ENCODE measurements at regions not wholly inside any gene's neighbourhood (a gene's known extent, or its start where the extent isn't known, plus 50 kb on each side); places are given as distances from the start of the nearest gene placed in this dataset.

- no peak for DNase-seq
These were observed 196.0 kb downstream of the HIBADH start for GRCh38 chr7:27466703-27467102.

DNA sequence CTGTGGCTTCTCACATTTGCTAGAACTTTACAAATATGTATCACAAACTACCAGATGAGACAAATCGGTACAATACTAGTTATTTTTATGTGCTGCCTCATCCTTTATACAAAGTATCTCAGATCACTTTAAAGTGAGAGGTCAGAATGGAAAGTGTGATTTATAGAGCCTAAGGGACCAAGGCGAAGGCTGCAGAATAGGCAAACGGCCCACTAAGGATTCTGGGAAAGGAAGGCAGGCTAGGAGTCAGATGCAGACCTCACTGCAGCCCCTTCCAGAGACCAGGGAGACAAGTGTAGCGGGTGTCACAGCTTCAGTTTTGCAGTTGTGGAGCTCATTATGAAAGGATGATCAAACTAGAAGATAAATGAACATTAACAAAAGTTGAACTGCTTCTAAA is 190.6 kb downstream of the HIBADH start:
- DNase-seq, result no peak

All from T1000 (cell line).